Ovary (tissue), 3 donors: ENCODE measurements at regions not wholly inside any gene's neighbourhood (a gene's known extent, or its start where the extent isn't known, plus 50 kb on each side); places are given as distances from the start of the nearest gene placed in this dataset.

Experiments
- POLR2A ChIP-seq: fragments of 450-650 bp; IDR thresholded peaks from one replicate; pipeline ENCODE4 v1.6.1; 2017; ENCODE audit warnings: antibody characterized with exemption, mild to moderate bottlenecking, moderate library complexity
- TF ChIP-seq, protein P1 (sequence below), 3 donors: fragments of 450-650 bp in 2 of 3; fragments of 200-600 bp in 1 of 3; IDR thresholded peaks; one replicate each; pipeline versions ENCODE4 v1.5.1 to v1.8.0; 2016 to 2022; ENCODE audit warnings: antibody characterized with exemption in 3 of 3, mild to moderate bottlenecking in 1 of 3
- donor health status: DM: no; HTN: no; CAD: no.

DNA sequence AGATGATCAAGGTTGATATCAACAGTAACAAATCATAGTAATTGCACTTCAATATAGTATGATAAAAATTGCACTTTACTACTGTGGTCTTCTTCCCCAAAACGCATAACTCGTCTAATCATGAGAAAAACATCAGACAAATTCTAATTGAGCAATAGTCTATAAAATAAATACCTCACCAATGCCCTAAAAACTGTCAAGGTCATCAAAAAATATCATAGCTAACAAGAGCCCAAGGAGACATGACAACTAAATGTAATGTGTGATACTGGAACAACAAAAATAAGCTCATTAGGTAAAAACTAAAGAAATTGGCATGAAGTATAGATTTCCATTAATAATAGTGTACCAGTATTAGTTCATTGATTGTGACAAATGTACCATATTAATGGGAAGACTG, 85.6 kb upstream of the LRRC3B start:
- TF ChIP-seq, protein P1, sequence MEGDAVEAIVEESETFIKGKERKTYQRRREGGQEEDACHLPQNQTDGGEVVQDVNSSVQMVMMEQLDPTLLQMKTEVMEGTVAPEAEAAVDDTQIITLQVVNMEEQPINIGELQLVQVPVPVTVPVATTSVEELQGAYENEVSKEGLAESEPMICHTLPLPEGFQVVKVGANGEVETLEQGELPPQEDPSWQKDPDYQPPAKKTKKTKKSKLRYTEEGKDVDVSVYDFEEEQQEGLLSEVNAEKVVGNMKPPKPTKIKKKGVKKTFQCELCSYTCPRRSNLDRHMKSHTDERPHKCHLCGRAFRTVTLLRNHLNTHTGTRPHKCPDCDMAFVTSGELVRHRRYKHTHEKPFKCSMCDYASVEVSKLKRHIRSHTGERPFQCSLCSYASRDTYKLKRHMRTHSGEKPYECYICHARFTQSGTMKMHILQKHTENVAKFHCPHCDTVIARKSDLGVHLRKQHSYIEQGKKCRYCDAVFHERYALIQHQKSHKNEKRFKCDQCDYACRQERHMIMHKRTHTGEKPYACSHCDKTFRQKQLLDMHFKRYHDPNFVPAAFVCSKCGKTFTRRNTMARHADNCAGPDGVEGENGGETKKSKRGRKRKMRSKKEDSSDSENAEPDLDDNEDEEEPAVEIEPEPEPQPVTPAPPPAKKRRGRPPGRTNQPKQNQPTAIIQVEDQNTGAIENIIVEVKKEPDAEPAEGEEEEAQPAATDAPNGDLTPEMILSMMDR (IDR thresholded peaks at IDR 0.05) = no peak
- TF ChIP-seq POLR2A = no peak
